ENCODE measurements at regions not wholly inside any gene's neighbourhood (a gene's known extent, or its start where the extent isn't known, plus 50 kb on each side); places are given as distances from the start of the nearest gene placed in this dataset.
"Not testable (repeated sequence)": the region's sequence is repeated elsewhere in the genome, so short reads cannot be mapped to it uniquely, and the experiment has no call there.

DNA sequence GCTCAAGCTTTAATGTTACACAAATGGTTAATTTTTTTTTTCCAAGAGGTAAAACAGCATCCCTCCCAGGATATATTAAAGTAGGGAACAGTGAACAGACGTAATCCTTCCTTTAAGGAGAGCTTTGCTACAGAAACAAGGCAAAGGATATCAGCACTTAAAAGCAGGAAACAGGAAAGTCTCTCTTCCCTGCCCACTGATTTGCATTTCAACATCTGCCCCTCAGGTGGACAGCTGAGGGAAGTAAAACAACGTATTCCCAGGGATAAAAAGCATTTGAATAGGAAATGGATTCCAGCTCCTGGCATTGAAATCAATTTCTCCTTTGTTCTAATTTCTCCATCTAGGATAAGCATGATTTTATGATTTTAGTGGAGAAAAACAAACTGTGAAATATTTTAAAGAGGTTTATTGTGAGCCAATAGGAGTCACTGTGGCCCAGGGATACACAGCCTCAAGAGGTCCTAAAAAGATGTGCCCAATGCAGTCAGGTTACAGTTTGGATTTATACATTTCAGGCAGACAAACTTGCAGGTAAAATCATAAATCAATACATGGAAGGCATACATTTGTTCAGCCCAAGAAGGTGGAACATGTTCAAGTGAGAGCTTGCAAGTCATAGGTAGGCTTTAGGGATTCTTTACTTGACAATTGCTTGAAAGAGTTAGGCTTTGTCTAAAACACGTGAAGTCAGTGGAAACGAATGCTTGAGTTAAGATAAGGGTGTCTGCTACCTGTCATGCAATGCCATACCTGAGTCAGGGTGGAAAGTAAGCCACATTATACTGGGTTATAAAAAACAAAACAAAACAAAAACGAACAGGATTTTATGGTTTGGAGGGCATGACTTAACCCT is 286.2 kb upstream of the VWC2 start:
- Histone ChIP-seq H3K4me3 (ENCODE audit: low read length) (no peak overlapping the region), H3K4me1 (ENCODE audit: insufficient read depth, low read length) (no peaks in the 10 kb centered on the region), H3K36me3 (ENCODE audit: insufficient read depth, low read length) (no peaks in the 10 kb centered on the region)

DNA sequence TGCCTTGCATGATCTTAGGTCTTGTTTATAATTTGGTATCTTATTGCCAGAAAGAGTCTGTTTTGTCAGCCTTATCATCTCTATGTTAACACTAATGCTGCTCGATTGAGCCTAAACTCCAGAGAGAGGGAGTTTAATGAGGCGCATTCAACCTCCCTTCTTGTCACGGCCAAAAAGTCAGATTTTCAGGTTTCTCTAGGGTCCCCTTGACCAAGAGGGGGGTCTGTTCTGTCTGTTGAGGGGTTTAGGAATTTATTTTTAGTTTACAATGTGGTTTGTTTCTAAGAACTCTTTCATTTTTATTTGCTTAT is 285.7 kb upstream of the VWC2 start:
- Histone ChIP-seq H3K4me1 (ENCODE audit: insufficient read depth, low read length) (no peaks in the 10 kb centered on the region), H2AFZ (ENCODE audit: low read depth, low read length) (no peak overlapping the region), H3K27me3 (ENCODE audit: insufficient read depth, low read length) (no peaks in the 10 kb centered on the region), H3K4me3 (ENCODE audit: low read length) (no peak overlapping the region), H3K36me3 (ENCODE audit: insufficient read depth, low read length) (no peaks in the 10 kb centered on the region), H3K9me3 (ENCODE audit: low read length) (no peaks in the 10 kb centered on the region)

More for the DNA sequence above, 286.2 kb upstream of the VWC2 start:
- Histone ChIP-seq H3K9me3 (ENCODE audit: low read length) (no peaks in the 10 kb centered on the region), H2AFZ (ENCODE audit: low read depth, low read length) (no peak overlapping the region), H3K27me3 (ENCODE audit: insufficient read depth, low read length) (no peaks in the 10 kb centered on the region)

DNA sequence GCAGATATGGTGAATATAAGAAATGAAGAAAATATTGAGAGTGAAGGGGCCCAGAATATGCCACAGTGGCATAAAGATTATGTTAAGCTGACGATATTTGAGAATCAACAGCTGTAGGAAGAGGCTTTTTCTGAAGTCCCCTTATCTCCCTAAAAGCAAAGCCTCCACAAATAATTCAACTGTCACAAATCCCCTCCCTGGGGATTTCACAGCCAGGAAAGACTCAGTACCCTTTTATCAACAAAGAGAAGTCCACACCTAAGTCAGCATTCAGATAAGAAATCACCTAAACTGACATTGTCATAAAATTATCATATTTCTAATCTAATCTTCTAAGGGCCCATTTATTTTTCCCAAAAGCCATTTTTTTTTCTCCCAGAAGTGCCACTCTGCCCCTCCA is 284.9 kb upstream of the VWC2 start:
- Histone ChIP-seq H3K27me3 (ENCODE audit: insufficient read depth, low read length) (no peaks in the 10 kb centered on the region), H3K36me3 (ENCODE audit: insufficient read depth, low read length) (no peaks in the 10 kb centered on the region), H3K4me1 (ENCODE audit: insufficient read depth, low read length) (no peaks in the 10 kb centered on the region), H2AFZ (ENCODE audit: low read depth, low read length) (no peak overlapping the region), H3K4me3 (ENCODE audit: low read length) (no peak overlapping the region), H3K9me3 (ENCODE audit: low read length) (no peaks in the 10 kb centered on the region)

DNA sequence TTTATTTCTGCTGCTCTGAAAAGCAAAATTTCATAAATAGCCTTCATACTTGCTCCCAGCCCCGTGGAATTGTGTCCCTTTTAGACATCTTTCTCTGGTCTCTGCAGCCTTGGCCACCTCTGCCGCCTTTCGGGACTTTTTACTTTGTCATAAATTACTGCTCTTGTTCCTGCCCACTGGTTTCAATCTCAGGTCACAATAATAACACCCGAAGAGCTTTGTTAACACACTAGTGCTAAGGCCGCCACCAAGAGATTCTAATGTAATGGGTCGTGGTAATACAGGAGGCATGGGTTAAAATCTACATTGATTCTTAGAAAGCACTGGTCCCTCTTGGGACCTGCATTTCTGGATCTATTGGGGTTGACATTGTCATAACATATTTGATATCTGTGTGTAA is 276.0 kb upstream of the VWC2 start:
- no peaks in the 10 kb centered on the region for H3K4me1 ChIP-seq (ENCODE audit: insufficient read depth, low read length)
- H3K4me3 ChIP-seq (ENCODE audit: low read length) = no peak overlapping the region
- no peaks in the 10 kb centered on the region for H3K36me3 ChIP-seq (ENCODE audit: insufficient read depth, low read length)
- H3K9me3 ChIP-seq (ENCODE audit: low read length) = no peaks in the 10 kb centered on the region
- no peak overlapping the region for H2AFZ ChIP-seq (ENCODE audit: low read depth, low read length)
- H3K27me3 ChIP-seq (ENCODE audit: insufficient read depth, low read length) = no peaks in the 10 kb centered on the region

- no peak overlapping the region for H2AFZ ChIP-seq (ENCODE audit: low read depth, low read length)
- H3K27me3 ChIP-seq (ENCODE audit: insufficient read depth, low read length) = no peaks in the 10 kb centered on the region
- no peak overlapping the region for H3K4me3 ChIP-seq (ENCODE audit: low read length)
- H3K9me3 ChIP-seq (ENCODE audit: low read length) = no peaks in the 10 kb centered on the region
- no peaks in the 10 kb centered on the region for H3K4me1 ChIP-seq (ENCODE audit: insufficient read depth, low read length)
- H3K36me3 ChIP-seq (ENCODE audit: insufficient read depth, low read length) = no peaks in the 10 kb centered on the region
Measured at GRCh38 chr7:49500741-49501140, 272.7 kb upstream of the VWC2 start.

DNA sequence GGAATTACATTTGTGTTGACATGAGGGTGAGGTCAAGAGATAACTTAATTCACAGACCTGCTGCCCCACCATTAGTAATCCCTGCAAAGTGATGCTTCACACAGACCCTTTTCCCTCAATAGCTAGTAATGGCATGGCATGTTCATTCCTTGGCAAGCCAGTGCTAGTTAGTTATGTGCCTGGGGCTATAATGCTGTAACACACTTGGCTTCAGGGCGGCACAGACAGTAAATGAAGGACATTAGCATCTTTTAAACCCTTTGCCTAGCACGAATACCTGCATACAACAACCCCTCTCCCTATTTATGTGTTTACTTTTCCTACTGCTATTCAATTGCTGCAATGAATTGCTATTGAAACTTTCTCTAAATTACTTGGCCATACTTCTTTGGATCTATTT is 266.2 kb upstream of the VWC2 start:
- not testable (repeated sequence) for H3K4me1 ChIP-seq (ENCODE audit: insufficient read depth, low read length); H3K9me3 ChIP-seq (ENCODE audit: low read length); H3K27me3 ChIP-seq (ENCODE audit: insufficient read depth, low read length); H3K36me3 ChIP-seq (ENCODE audit: insufficient read depth, low read length); H2AFZ ChIP-seq (ENCODE audit: low read depth, low read length); H3K4me3 ChIP-seq (ENCODE audit: low read length)

- H3K4me3 ChIP-seq (ENCODE audit: low read length) = no peak overlapping the region
- H2AFZ ChIP-seq (ENCODE audit: low read depth, low read length) = no peak overlapping the region
- no peaks in the 10 kb centered on the region for H3K4me1 ChIP-seq (ENCODE audit: insufficient read depth, low read length)
- no peaks in the 10 kb centered on the region for H3K27me3 ChIP-seq (ENCODE audit: insufficient read depth, low read length)
- H3K9me3 ChIP-seq (ENCODE audit: low read length) = no peaks in the 10 kb centered on the region
- H3K36me3 ChIP-seq (ENCODE audit: insufficient read depth, low read length) = no peaks in the 10 kb centered on the region
Measured at GRCh38 chr7:49513911-49514310, 259.5 kb upstream of the VWC2 start.

DNA sequence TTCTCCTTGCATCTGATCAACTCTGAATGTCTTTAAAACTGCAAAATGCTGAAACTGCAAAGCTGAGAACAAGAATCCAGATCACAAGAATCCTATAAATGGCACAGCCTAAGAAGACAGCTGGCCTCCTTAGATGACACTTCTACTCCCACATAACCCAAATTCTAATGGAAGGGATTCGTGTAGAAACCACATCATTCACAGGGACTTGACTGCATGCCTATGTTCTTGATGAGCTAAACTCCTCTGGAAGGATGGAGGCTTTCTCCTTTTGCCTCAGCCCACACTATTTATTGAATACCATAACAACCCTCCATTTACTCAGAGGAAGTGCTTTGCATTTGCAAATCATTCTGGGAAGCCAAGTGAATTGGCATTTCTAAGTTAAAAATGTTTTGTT is 252.5 kb upstream of the VWC2 start:
- Histone ChIP-seq H3K27me3 (ENCODE audit: insufficient read depth, low read length) (no peaks in the 10 kb centered on the region), H3K9me3 (ENCODE audit: low read length) (no peaks in the 10 kb centered on the region), H2AFZ (ENCODE audit: low read depth, low read length) (no peak overlapping the region), H3K4me3 (ENCODE audit: low read length) (no peak overlapping the region), H3K36me3 (ENCODE audit: insufficient read depth, low read length) (no peaks in the 10 kb centered on the region), H3K4me1 (ENCODE audit: insufficient read depth, low read length) (no peaks in the 10 kb centered on the region)

- H3K4me1 ChIP-seq (ENCODE audit: insufficient read depth, low read length) = no peaks in the 10 kb centered on the region
- H2AFZ ChIP-seq (ENCODE audit: low read depth, low read length) = no peak overlapping the region
- no peaks in the 10 kb centered on the region for H3K36me3 ChIP-seq (ENCODE audit: insufficient read depth, low read length)
Measured at GRCh38 chr7:49522111-49522510, 251.3 kb upstream of the VWC2 start.

DNA sequence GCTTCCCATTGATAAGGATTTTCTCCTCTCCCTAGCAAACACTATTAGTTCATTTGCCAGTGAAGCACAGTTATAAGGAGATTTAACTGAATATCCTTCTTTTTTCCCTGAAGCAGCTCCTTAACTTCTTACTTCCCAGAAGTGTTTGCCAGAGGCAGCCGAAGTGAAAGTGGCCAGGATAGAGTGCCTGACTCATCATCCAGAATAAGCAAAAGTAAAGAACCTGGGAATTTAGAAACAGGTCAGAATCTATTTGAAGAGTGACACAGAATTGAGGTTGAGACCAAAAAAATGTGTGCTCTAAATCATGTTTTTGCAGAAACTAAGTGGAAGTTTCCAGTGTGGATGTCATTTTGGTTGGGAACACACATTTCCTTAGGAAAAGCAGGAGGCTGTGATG is 249.6 kb upstream of the VWC2 start:
- no peaks in the 10 kb centered on the region for H3K9me3 ChIP-seq (ENCODE audit: low read length)
- no peaks in the 10 kb centered on the region for H3K27me3 ChIP-seq (ENCODE audit: insufficient read depth, low read length)
- H3K36me3 ChIP-seq (ENCODE audit: insufficient read depth, low read length) = no peaks in the 10 kb centered on the region
- H2AFZ ChIP-seq (ENCODE audit: low read depth, low read length) = no peak overlapping the region
- H3K4me1 ChIP-seq (ENCODE audit: insufficient read depth, low read length) = no peaks in the 10 kb centered on the region
- H3K4me3 ChIP-seq (ENCODE audit: low read length) = no peak overlapping the region

More at GRCh38 chr7:49522111-49522510, 251.3 kb upstream of the VWC2 start:
- Histone ChIP-seq H3K4me3 (ENCODE audit: low read length) (no peak overlapping the region), H3K9me3 (ENCODE audit: low read length) (no peaks in the 10 kb centered on the region), H3K27me3 (ENCODE audit: insufficient read depth, low read length) (no peaks in the 10 kb centered on the region)

GRCh38 chr7:49527182-49527581 is 246.3 kb upstream of the VWC2 start:
- Histone ChIP-seq H3K36me3 (ENCODE audit: insufficient read depth, low read length) (no peaks in the 10 kb centered on the region), H3K4me1 (ENCODE audit: insufficient read depth, low read length) (no peaks in the 10 kb centered on the region), H2AFZ (ENCODE audit: low read depth, low read length) (no peak overlapping the region), H3K9me3 (ENCODE audit: low read length) (no peaks in the 10 kb centered on the region), H3K4me3 (ENCODE audit: low read length) (no peak overlapping the region), H3K27me3 (ENCODE audit: insufficient read depth, low read length) (no peaks in the 10 kb centered on the region)

DNA sequence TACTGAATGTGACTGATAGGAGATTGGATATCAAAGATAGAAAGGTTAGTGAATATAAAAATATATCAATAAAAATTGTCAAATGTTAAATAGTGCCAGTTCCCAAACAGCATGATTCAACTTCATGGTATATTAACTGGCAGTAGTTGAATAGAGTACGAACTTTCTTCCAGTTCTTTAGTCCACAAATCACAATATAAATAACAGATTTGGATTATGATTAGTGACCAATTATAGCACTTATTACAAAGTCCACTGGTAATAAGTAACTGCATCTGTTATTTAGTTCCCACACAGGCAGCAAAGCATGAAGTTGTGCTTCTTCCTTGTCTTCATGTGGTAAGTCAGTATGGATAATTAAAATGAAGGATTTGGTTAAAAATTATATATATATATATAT is 243.0 kb upstream of the VWC2 start:
- Histone ChIP-seq H3K9me3 (ENCODE audit: low read length) (no peaks in the 10 kb centered on the region), H3K36me3 (ENCODE audit: insufficient read depth, low read length) (no peaks in the 10 kb centered on the region), H3K4me1 (ENCODE audit: insufficient read depth, low read length) (no peaks in the 10 kb centered on the region), H2AFZ (ENCODE audit: low read depth, low read length) (no peak overlapping the region), H3K27me3 (ENCODE audit: insufficient read depth, low read length) (no peaks in the 10 kb centered on the region), H3K4me3 (ENCODE audit: low read length) (no peak overlapping the region)

DNA sequence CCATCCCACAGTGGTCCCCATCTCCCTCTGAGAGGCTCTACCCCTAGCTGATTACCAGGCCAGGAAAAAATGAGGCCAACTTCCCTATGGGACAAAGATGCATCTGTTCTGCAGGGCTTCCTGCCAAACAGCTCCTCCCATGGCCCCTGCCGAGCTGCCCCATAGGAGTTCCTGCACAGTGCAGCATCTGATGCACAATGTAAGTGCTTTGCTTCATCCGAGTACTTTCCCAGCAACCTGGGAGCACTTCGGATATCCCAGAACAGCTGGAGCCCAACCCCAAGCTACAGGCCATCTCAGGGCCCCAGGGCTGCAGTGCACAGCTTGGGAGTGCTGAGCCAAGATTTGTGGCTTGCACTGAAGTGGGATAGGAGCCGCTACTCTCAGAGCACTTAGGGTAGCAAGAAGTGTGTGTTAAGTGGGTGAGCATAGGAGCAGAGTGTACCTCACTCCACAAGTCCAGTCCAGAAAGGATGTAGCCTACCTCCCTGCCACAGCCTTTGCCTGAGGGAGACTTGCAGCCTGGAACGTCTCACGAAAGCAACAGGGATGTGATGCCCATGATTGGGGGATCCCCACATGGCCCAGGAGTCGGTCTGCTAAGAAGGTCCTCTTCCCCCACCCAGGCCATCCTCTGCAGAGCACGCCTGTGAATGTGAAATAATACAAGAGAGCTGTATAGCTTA is 209.6 kb upstream of the VWC2 start:
- no peak overlapping the region for H2AFZ ChIP-seq (ENCODE audit: low read depth, low read length)
- H3K9me3 ChIP-seq (ENCODE audit: low read length) = no peaks in the 10 kb centered on the region
- no peaks in the 10 kb centered on the region for H3K4me1 ChIP-seq (ENCODE audit: insufficient read depth, low read length)
- H3K36me3 ChIP-seq (ENCODE audit: insufficient read depth, low read length) = no peaks in the 10 kb centered on the region
- no peak overlapping the region for H3K4me3 ChIP-seq (ENCODE audit: low read length)
- no peaks in the 10 kb centered on the region for H3K27me3 ChIP-seq (ENCODE audit: insufficient read depth, low read length)

GRCh38 chr7:49564379-49564714 is 209.1 kb upstream of the VWC2 start:
- no peaks in the 10 kb centered on the region for H3K4me1 ChIP-seq (ENCODE audit: insufficient read depth, low read length)
- no peak overlapping the region for H2AFZ ChIP-seq (ENCODE audit: low read depth, low read length)
- H3K36me3 ChIP-seq (ENCODE audit: insufficient read depth, low read length) = no peaks in the 10 kb centered on the region
- H3K9me3 ChIP-seq (ENCODE audit: low read length) = no peaks in the 10 kb centered on the region
- no peak overlapping the region for H3K4me3 ChIP-seq (ENCODE audit: low read length)
- no peaks in the 10 kb centered on the region for H3K27me3 ChIP-seq (ENCODE audit: insufficient read depth, low read length)

Data from neuron (in vitro differentiated cells).